ENCODE measurements at regions not wholly inside any gene's neighbourhood (a gene's known extent, or its start where the extent isn't known, plus 50 kb on each side); places are given as distances from the start of the nearest gene placed in this dataset.
A peak's percentile ranks its signal among the peaks of the same experiment; 100 is the strongest.
"Not testable (repeated sequence)": the region's sequence is repeated elsewhere in the genome, so short reads cannot be mapped to it uniquely, and the experiment has no call there.

DNA sequence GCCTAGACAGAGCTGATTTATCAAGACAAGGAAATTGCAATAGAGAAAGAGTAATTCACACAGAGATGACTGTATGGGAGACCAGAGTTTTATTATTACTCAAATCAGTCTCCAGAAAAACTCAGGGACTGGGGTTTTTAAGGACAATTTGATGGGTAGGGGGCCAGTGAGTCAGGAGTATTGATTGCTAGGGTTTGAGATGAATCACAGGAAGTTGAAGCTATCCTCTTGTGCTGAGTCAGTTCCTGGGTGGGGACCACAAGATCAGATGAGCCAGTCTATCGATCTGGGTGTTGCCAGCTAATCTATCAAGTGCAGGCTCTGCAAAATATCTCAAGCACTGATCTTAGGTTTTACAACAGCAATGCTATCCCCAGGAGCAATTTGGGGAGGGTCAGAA lies 87.4 kb upstream of the TGIF2LY start:
- not testable (repeated sequence) for DNase-seq

GRCh38 chrY:3494539-3494938 lies 84.3 kb upstream of the TGIF2LY start:
- DNase-seq, result not testable (repeated sequence)

- DNase-seq, result peak; percentile 25
Measured at GRCh38 chrY:3527040-3527439, 51.8 kb upstream of the TGIF2LY start.
